GM19025 (cell line): ENCODE measurements at regions not wholly inside any gene's neighbourhood (a gene's known extent, or its start where the extent isn't known, plus 50 kb on each side); places are given as distances from the start of the nearest gene placed in this dataset.
"Not testable (repeated sequence)": the region's sequence is repeated elsewhere in the genome, so short reads cannot be mapped to it uniquely, and the experiment has no call there.

Experiments used
- ATAC-seq: cut with Tn5 transposase; IDR thresholded peaks from one replicate; pipeline ENCODE4 v1.9.1; 2021; ENCODE audit warnings: mild to moderate bottlenecking, low read depth, moderate library complexity; ENCODE audit not compliant: unreplicated experiment

GRCh38 chr1:182172699-182173098, 111.2 kb upstream of the ZNF648 start:
- no peak for ATAC-seq

DNA sequence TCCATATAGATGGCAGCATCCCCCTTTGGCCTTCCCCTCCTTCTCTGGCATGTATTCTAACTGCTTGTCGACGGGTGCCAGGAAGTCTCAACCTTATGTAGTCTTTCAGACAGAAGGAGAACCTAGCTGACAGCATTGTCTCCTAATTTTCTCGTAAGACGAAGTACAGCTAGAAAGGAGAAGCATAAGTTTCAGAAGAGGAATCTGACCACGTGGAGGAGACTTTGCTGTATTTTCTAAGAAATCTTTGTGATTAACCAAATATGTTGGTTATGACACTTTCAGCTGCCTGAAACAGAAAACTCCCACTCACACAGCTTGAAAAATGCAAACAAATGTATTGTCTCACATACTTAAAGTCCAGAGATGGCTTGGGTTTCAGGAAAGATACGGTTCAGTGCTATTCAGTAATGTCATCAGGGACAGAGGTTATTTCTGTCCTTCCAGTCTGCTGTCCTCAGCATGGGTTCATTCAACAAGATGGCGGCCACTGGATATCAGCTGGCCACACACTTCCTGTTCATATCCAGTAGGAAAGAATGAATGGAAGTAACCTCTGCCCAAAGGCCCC, 109.5 kb upstream of the ZNF648 start:
- ATAC-seq: no peak

- ATAC-seq: no peak
Measured at GRCh38 chr1:182169203-182169602, 107.7 kb upstream of the ZNF648 start.

GRCh38 chr1:182166750-182167149, 105.2 kb upstream of the ZNF648 start:
- ATAC-seq: no peak

DNA sequence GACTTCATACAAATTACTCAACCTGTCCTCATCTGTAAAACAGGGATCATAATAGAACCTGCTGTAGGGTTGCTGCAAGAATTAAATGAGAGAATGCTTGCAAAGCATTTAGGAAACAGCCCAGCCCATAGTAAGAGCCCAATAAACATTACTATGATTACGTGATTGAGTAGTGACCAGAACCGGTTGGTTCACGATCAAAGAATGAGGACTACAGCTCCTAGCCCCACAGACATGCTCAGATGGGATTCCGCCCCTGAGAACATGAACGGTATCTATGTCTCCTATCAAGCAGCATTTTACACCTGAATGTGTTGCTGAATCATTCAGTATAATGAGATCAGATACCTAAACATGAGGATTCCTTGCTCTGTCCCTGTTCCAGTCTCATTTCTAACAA, 104.8 kb upstream of the ZNF648 start:
- ATAC-seq: no peak

- ATAC-seq: no peak
Measured at GRCh38 chr1:182164273-182164672, 102.8 kb upstream of the ZNF648 start.

DNA sequence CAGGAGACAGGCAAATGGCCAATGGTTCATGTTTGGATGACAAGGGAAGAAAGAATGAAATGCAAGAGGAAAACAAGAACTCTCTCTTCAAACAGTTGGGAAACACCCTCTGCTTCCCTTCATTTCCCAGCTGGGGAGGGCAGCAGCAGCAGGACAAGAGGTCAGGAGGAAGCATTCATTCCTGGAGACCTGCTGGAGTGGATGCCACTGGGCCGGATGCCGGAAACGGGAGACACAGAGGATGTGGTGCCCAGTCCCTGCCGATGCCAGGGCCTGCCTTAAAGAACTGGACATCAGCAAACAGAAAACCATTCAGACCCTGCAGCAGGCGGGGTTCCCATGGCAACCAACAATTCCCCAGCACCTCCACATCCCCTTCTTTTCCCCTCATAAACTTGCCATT, 102.3 kb upstream of the ZNF648 start:
- no peak for ATAC-seq

- no peak for ATAC-seq
Measured at GRCh38 chr1:182159443-182159842, 97.9 kb upstream of the ZNF648 start.

DNA sequence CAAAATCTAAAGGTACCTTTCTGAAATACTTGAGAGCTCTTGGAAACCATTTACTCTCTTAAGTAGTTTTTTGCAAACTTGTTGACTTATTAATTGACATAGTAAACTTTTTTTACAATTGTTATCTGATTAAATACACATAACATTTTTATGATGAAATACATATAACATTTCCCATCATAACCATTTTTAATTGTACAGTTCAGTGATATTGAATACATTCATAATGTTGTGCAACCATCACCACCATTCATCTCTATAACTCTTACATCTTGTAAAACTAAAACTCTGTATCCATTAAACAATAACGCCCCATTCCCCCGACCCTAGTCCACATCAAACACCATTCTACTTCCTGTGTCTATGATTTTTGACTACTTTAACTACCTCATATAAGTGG, 95.7 kb upstream of the ZNF648 start:
- ATAC-seq: no peak

DNA sequence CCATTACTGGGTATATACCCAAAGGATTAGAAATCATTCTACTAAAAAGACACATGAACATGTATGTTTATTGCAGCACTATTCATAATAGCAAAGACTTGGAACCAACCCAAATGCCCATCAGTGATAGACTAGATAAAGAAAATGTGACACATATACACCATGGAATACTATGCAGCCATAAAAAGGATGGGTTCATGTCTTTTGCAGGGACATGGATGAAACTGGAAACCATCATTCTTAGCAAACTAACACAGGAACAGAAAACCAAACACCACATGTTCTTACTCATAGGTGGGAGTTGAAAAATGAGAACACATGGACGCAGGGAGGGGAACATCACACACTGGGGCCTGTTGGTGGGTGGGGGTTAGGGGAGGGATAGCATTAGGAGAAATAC, 92.9 kb upstream of the ZNF648 start:
- ATAC-seq: not testable (repeated sequence)

DNA sequence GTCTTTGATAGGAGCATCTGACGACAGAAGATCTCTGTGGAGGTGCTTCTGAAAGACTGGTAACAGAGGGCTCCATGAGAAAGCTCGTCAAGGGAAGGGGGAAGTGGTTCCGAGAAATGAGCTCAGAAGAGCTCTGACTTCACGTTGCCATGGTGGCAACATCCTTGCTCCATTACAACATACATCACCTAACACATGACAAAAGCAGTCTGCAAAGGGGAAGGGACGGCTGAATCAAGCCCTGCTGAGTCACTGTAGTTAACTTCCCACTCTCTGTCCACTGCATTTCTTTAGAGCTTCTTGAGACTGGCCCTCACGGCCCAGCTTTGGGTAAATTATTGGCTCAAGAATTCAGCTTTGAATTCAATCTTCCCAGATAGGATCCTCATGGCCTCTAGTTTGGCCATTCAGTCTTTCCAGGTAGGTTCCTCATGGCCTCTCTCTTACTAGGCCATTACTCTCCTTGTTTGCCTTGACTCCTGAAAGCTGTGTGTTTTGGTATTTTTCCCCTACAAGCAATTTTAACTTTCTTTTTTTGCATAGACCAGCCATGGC, 88.0 kb upstream of the ZNF648 start:
- no peak for ATAC-seq

GRCh38 chr1:182147951-182148350, 86.4 kb upstream of the ZNF648 start:
- no peak for ATAC-seq

- peak; percentile 94 for ATAC-seq
Measured at GRCh38 chr1:182147136-182147820, 85.8 kb upstream of the ZNF648 start.

GRCh38 chr1:182146286-182146685, 84.8 kb upstream of the ZNF648 start:
- no peak for ATAC-seq

DNA sequence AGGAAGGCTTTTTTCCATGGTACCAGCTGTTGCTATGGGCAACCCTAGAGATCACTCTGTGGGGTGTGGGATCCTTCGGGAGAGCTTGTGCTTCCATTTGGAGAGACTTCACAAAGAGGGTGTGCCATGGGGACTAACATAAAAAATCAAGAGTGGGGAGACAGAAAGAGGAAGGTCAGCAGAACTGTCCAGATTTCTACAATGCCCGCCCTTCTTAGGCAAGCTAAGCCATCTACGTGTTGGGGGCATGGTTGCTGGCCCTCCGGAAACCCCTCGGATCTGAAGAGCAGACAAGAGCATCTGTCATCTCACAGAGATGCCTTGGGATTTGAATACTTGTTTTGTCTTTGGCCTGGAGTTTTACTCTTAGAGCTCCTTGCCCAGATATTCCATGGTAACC, 83.9 kb upstream of the ZNF648 start:
- no peak for ATAC-seq

DNA sequence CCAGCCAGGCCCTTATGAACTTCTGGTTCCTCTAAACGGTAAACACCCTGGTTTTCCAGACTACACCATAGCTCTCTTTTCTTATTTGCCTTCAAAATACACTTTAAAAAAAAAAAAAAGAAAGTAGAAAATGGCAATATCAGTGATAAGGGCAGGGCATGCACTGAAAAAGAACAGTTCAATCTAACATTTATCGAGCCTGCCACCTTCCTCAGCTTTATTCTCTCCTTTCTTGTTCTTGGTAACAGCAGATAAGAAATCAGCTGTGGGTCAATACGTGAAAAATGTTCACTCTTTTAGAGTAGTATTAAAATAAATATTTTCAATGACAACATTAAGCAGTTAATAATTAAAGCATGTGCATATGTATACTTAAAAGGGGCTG, 83.1 kb upstream of the ZNF648 start:
- no peak for ATAC-seq

DNA sequence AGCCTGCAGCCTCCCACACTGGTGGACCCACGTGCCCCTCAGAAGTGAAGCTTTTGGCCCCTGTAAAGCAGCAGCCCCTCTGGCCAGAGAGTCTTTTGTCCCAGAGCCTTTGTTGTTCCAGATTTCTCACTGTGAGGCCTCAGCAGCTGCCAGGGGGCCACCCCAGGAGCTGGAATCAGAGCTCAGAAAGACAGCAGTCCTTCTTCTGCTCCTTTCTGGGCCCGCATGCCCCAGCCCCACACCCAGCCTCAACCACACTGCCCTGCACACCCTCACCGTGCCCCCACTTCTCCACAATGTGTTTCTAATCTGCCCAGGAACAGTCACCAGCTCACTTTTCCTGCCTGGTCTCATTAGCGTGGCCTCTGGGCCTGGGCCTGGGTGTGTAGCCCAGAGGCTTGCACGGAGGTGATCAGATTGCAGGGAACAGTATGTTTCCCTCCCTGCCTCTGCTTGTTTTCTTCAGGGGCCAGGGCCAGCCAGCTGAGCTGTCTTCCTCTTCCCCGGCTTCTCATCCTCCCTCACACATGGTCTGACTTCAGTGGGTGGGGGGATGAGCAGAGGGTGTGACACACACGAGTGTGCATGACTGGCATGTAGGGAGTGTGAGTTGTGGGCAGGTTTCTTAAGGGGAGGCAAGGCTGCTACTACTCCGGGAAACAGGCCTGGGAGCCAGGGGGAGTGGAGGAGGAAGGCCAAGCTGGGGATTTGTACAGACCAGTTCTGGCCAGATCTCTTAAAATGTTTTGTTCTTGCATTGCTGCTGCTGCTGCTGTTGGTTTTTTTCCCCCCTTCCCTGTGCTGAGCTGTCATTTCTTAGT, 82.5 kb upstream of the ZNF648 start:
- no peak for ATAC-seq

- no peak for ATAC-seq
Measured at GRCh38 chr1:182143154-182143657, 81.7 kb upstream of the ZNF648 start.

DNA sequence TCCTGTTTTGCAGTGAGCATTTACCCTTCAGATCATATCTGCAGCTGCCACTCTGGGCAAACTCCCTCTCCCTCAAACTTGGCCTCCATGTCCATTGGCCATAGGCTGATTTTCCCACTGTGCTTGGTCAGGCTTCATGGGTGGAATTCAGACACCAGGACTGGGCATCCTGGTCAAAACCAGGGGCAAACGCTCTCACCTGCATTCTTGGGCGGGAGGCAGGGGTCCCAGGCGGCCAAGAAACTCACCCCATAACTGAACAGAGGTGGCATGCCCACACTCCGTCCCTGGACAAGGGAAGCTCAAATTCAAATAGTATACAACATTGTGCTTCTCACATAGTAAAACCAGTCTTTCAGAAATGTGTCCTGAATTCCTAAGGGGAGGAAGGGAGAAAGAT, 81.1 kb upstream of the ZNF648 start:
- no peak for ATAC-seq

- ATAC-seq: no peak
Measured at GRCh38 chr1:182141040-182141439, 79.5 kb upstream of the ZNF648 start.

GRCh38 chr1:182139496-182139895, 78.0 kb upstream of the ZNF648 start:
- ATAC-seq: no peak
